Ovary (tissue), 7 donors: ENCODE measurements at regions not wholly inside any gene's neighbourhood (a gene's known extent, or its start where the extent isn't known, plus 50 kb on each side); places are given as distances from the start of the nearest gene placed in this dataset.

Experiments
- DNase-seq, 5 donors: peaks; one replicate each; pipeline ENCODE4 v3.0.0-alpha.2; 2019 to 2020
- H3K27ac ChIP-seq, 2 donors: fragments of 200-600 bp; one replicate each; pipeline versions ENCODE4 v1.5.1 to v1.8.0; 2019 to 2022
- H3K27me3 ChIP-seq: fragments of 200-600 bp; one replicate; pipeline ENCODE4 v1.8.0; 2022
- H3K36me3 ChIP-seq: fragments of 200-600 bp; sonication (generic); one replicate; pipeline ENCODE4 v1.5.1; 2019
- H3K4me1 ChIP-seq: one replicate; pipeline ENCODE4 v1.8.1; 2013; ENCODE audit warnings: mild to moderate bottlenecking, moderate library complexity; ENCODE audit not compliant: insufficient read depth
- H3K4me3 ChIP-seq: fragments of 200-600 bp; sonication (generic); one replicate; pipeline ENCODE4 v1.5.1; 2017
- H3K9me3 ChIP-seq, 2 donors: fragments of 200-600 bp in 1 of 2; sonication (generic) in 1 of 2; one replicate each; pipeline versions ENCODE4 v1.5.1 to v1.8.1; 2013 to 2019; ENCODE audit warnings: mild to moderate bottlenecking in 1 of 2, moderate library complexity in 1 of 2
- EP300 ChIP-seq: sonication (generic); formaldehyde crosslinking; IDR thresholded peaks from one replicate; pipeline ENCODE4 v1.6.1; 2017; ENCODE audit warnings: antibody characterized with exemption
- POLR2A ChIP-seq: fragments of 450-650 bp; IDR thresholded peaks from one replicate; pipeline ENCODE4 v1.6.1; 2017; ENCODE audit warnings: antibody characterized with exemption, mild to moderate bottlenecking, moderate library complexity
- WGBS, 3 donors: extraction: QIAGEN DNeasy Blood & Tissue Kit in 1 of 3; methylation state at CpG; one replicate each; pipeline versions ENCODE4 v1.1.5 to v1.1.7; 2013 to 2017; 5-methylcytosine and 5-hydroxymethylcytosine counted together
- intact Hi-C, 4 donors: fragments of 100-400 bp; cut with DNase I; formaldehyde crosslinking; loops; one replicate each; pipeline versions ENCODE4 v1.11.0 to v1.15.1; 2022 to 2023
- TF ChIP-seq, protein P1 (sequence below), 3 donors: fragments of 450-650 bp in 2 of 3; fragments of 200-600 bp in 1 of 3; IDR thresholded peaks; one replicate each; pipeline versions ENCODE4 v1.5.1 to v1.8.0; 2016 to 2022; ENCODE audit warnings: antibody characterized with exemption in 3 of 3, mild to moderate bottlenecking in 1 of 3
- donor health status: DM: no; HTN: no; CAD: no; lungs with moderate emphysema.
- donor health status: DM: no; HTN: no; CAD: no.
- donor health status: Bipolar disorder and iron deficiency.
- donor health status: DM: no; HTN: no; CAD: no.
- donor health status: DM: yes; HTN: yes; CAD: no.

DNA sequence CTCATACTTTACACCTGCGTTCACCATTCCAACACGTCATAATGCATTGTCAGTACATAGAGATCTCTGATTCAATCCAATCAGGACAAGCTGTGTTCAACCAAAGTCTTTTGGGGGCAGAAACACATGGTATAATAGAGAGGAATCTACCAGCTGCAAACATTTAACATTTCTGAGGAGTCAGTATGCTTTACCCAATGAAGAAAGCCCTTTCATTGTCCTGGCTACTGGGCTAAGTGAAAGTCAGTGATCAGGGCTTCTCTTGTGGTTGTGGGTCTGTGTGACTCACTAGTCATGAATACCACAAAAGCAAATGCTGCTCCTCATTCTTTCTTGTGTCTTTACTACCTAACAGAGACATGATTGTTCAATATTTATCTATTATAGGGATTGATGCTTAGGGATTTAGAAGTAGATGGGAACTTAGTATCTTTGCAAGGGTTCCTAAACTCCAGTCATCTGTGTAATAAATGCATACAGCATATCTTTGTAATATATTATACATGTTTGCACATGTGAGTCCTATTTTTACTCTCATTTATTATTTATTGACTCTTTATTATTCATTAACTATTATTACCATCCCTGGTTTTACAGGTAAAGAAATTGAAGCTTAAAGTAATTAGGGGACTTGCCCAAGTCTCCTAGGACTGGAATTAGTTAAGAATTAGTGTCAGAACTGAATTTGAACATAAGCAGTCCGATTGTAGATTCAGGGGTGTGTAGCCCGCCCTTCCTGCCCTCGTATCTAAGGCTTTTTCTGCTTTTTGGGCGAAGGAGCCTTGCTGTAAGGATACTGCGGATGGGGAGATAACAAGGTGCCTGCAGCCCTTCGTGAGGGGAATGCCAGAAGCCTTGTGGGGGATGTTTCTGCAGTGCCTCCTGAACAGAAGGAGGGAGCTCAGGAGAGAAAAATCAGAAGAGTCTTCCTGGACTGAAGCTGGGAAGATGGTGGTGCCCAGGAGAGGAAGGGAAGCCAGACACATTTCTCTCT, 353.1 kb upstream of the BOD1L1 start:
- H3K4me1 ChIP-seq, result no peaks in the 10 kb centered on the region
- no peak overlapping the region for H3K4me3 ChIP-seq
- H3K9me3 ChIP-seq, result no peaks in the 10 kb centered on the region
- intact Hi-C loops, result no loop called here
- WGBS, 3 donors, result 44 to 67% (median 64%) methylated on average over 8 of the region's 8 CpGs
- no peaks in the 10 kb centered on the region for H3K27me3 ChIP-seq
- no peak for DNase-seq
- TF ChIP-seq EP300, result no peak
- TF ChIP-seq POLR2A, result no peak
- TF ChIP-seq, protein P1, sequence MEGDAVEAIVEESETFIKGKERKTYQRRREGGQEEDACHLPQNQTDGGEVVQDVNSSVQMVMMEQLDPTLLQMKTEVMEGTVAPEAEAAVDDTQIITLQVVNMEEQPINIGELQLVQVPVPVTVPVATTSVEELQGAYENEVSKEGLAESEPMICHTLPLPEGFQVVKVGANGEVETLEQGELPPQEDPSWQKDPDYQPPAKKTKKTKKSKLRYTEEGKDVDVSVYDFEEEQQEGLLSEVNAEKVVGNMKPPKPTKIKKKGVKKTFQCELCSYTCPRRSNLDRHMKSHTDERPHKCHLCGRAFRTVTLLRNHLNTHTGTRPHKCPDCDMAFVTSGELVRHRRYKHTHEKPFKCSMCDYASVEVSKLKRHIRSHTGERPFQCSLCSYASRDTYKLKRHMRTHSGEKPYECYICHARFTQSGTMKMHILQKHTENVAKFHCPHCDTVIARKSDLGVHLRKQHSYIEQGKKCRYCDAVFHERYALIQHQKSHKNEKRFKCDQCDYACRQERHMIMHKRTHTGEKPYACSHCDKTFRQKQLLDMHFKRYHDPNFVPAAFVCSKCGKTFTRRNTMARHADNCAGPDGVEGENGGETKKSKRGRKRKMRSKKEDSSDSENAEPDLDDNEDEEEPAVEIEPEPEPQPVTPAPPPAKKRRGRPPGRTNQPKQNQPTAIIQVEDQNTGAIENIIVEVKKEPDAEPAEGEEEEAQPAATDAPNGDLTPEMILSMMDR (IDR thresholded peaks at IDR 0.05), result no peak
- H3K36me3 ChIP-seq, result no peaks in the 10 kb centered on the region
- no peak overlapping the region for H3K27ac ChIP-seq

DNA sequence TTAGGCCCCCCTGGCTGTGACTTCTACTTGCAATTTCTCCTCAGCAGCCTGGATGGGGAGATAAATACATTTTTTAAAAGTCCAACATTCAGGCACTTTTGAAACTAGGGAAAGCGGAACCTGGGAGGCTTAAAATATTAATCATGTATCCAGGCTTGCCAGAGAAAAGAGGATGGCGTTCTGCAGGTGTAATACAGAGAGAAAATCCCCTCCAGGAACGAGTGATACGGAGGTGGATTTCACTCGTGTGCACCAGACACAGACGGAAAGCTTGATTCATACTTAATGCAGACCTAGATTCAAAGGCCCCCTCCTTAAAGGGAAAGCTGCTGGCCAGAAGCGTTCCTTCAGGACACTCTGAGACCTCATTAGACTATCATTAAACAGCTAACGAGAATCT, 354.0 kb upstream of the BOD1L1 start:
- H3K27ac ChIP-seq, result no peak overlapping the region
- 17 to 26% (median 17%) methylated on average over 8 of the region's 8 CpGs for WGBS, 3 donors
- no peak for DNase-seq
- no peak for TF ChIP-seq POLR2A
- TF ChIP-seq, protein P1 (IDR thresholded peaks at IDR 0.05), result no peak
- no peak for TF ChIP-seq EP300
- H3K9me3 ChIP-seq, result no peaks in the 10 kb centered on the region
- no peaks in the 10 kb centered on the region for H3K4me1 ChIP-seq
- H3K4me3 ChIP-seq, result no peak overlapping the region
- no peaks in the 10 kb centered on the region for H3K36me3 ChIP-seq
- intact Hi-C loops, result no loop called here
- H3K27me3 ChIP-seq, result no peaks in the 10 kb centered on the region

DNA sequence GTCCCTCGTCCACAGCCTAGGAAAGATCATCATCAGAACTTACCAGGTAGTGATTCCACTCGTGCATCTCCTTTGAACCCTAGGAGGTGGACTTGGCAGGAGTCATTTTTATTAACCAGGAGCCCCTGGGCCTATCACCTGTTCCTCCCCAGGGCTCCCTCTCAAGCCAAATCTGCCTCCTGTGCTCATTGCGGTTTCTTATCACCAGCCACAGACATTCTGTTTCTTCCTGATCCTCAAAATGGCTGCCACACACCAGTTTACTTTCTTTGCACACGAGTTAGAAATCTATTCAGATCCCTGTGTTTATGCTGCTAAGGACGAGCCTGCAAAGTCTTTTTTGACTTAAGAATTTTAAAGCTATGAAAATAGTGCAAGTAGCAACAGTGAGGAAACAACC, 354.5 kb upstream of the BOD1L1 start:
- intact Hi-C loops, result no loop called here
- H3K4me1 ChIP-seq, result no peaks in the 10 kb centered on the region
- H3K27me3 ChIP-seq, result no peaks in the 10 kb centered on the region
- no peak overlapping the region for H3K27ac ChIP-seq
- no peaks in the 10 kb centered on the region for H3K36me3 ChIP-seq
- TF ChIP-seq, protein P1 (IDR thresholded peaks at IDR 0.05), result no peak
- no peak for TF ChIP-seq EP300
- no peak for TF ChIP-seq POLR2A
- 15 to 29% (median 19%) methylated on average over 5 of the region's 5 CpGs for WGBS, 3 donors
- no peak overlapping the region for H3K4me3 ChIP-seq
- no peak for DNase-seq
- H3K9me3 ChIP-seq, result no peaks in the 10 kb centered on the region

DNA sequence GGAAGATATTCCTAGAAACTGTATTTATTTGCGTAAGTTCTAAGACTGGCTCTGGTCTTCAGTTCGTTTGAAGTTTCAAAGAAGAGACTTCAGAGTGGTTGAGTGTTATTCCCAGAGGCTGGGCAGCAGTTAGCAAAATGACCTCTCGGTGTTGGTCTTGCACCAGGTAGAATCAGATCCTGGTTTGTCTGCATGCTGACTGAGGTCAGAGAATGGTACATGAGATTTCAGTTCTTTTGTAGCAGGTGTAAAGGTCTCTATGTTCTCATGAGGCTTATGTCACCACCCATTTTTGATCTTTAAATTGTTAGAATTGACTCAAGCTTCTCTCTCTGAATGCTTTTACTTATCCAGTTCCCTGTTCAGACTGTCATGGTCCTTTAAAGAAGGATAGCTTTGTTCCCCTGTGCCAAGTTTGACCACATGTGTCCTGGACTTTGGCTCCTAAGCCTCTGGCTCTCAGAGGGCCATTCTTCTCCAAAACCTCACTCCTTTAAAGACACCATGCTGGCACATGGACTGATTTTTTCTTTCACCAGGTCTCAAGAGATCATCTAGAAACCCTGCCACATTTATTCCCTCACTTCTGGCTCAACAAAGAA, 355.8 kb upstream of the BOD1L1 start:
- WGBS, 3 donors, result 85 to 91% (median 85%) methylated on average over 3 of the region's 3 CpGs
- TF ChIP-seq, protein P1 (IDR thresholded peaks at IDR 0.05), result no peak
- no peak for TF ChIP-seq EP300
- no peak for TF ChIP-seq POLR2A
- DNase-seq, result no peak
- no peaks in the 10 kb centered on the region for H3K27me3 ChIP-seq
- H3K27ac ChIP-seq, result no peak overlapping the region
- H3K36me3 ChIP-seq, result no peaks in the 10 kb centered on the region
- no peaks in the 10 kb centered on the region for H3K4me1 ChIP-seq
- no peaks in the 10 kb centered on the region for H3K9me3 ChIP-seq
- H3K4me3 ChIP-seq, result no peak overlapping the region
- intact Hi-C loops, result no loop called here
